ENCODE measurements at regions not wholly inside any gene's neighbourhood (a gene's known extent, or its start where the extent isn't known, plus 50 kb on each side); places are given as distances from the start of the nearest gene placed in this dataset.

DNA sequence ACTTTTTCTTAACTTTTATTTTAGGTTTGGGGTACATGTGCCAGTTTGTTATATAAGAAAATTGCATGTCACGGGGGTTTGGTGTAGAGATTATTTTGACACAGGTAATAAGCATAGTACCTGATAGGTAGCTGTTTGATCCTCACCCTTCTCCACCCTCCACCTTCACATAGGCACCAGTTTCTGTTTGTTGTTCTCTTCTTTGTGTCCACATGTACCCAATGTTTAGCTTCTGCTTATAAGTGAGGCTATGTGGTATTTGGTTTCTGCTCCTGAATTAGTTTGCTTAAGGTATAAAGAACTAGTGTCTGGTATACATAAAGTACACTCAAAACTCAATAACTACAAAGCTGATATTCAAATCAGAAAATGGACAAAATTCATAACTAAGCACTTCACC is 654.6 kb upstream of the LINC00305 start:
- FAIRE-seq (no peak), DNase-seq (ENCODE audit: low read depth in 1 of 2, low spot score in 1 of 2) (no peak), ATAC-seq (no peak)
- WGBS (ENCODE audit: missing lambda C conversion rate) = 23% methylated on average over 1 of the region's 1 CpG
- CTCF ChIA-PET = no interaction called here
- Histone ChIP-seq H3K4me1 (no peaks in the 10 kb centered on the region), H3K4me2 (no peak overlapping the region), H3K27ac (no peak overlapping the region), H3K4me3 (no peak overlapping the region), H3K9me3 (no peaks in the 10 kb centered on the region)
- POLR2A ChIA-PET = no interaction called here
- no peak for TF ChIP-seq USF2 (IDR thresholded peaks at IDR 0.05)

GRCh38 chr18:64800151-64800550 is 651.3 kb upstream of the LINC00305 start:
- ChIA-PET POLR2A (no interaction called here), CTCF (no interaction called here)
- no peaks in the 10 kb centered on the region for H3K4me1 ChIP-seq
- H3K4me3 ChIP-seq = no peak overlapping the region
- no peaks in the 10 kb centered on the region for H3K9me3 ChIP-seq
- H3K4me2 ChIP-seq = no peak overlapping the region
- TF ChIP-seq, protein P1, sequence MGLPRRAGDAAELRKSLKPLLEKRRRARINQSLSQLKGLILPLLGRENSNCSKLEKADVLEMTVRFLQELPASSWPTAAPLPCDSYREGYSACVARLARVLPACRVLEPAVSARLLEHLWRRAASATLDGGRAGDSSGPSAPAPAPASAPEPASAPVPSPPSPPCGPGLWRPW (IDR thresholded peaks at IDR 0.05) = no peak
- TF ChIP-seq ZSCAN20 (CRISPR knock-in tag; IDR thresholded peaks at IDR 0.05) (no peak), FOSL2 (IDR thresholded peaks at IDR 0.05) (no peak), FOSL2 (CRISPR knock-in tag; IDR thresholded peaks at IDR 0.05) (no peak), POLR2A (IDR thresholded peaks at IDR 0.05; ENCODE audit: low read length) (no peak), RFX5 (IDR thresholded peaks at IDR 0.05) (no peak), HDAC2 (IDR thresholded peaks at IDR 0.05) (no peak), CEBPB (IDR thresholded peaks at IDR 0.05) (no peak), BCL3 (IDR thresholded peaks at IDR 0.05) (no peak)
- TF ChIP-seq, protein P2, sequence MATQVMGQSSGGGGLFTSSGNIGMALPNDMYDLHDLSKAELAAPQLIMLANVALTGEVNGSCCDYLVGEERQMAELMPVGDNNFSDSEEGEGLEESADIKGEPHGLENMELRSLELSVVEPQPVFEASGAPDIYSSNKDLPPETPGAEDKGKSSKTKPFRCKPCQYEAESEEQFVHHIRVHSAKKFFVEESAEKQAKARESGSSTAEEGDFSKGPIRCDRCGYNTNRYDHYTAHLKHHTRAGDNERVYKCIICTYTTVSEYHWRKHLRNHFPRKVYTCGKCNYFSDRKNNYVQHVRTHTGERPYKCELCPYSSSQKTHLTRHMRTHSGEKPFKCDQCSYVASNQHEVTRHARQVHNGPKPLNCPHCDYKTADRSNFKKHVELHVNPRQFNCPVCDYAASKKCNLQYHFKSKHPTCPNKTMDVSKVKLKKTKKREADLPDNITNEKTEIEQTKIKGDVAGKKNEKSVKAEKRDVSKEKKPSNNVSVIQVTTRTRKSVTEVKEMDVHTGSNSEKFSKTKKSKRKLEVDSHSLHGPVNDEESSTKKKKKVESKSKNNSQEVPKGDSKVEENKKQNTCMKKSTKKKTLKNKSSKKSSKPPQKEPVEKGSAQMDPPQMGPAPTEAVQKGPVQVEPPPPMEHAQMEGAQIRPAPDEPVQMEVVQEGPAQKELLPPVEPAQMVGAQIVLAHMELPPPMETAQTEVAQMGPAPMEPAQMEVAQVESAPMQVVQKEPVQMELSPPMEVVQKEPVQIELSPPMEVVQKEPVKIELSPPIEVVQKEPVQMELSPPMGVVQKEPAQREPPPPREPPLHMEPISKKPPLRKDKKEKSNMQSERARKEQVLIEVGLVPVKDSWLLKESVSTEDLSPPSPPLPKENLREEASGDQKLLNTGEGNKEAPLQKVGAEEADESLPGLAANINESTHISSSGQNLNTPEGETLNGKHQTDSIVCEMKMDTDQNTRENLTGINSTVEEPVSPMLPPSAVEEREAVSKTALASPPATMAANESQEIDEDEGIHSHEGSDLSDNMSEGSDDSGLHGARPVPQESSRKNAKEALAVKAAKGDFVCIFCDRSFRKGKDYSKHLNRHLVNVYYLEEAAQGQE (IDR thresholded peaks at IDR 0.05) = no peak
- DNase-seq (ENCODE audit: low read depth in 1 of 2, low spot score in 1 of 2) (no peak), ATAC-seq (no peak), FAIRE-seq (no peak)
- no peak overlapping the region for H3K27ac ChIP-seq

DNA sequence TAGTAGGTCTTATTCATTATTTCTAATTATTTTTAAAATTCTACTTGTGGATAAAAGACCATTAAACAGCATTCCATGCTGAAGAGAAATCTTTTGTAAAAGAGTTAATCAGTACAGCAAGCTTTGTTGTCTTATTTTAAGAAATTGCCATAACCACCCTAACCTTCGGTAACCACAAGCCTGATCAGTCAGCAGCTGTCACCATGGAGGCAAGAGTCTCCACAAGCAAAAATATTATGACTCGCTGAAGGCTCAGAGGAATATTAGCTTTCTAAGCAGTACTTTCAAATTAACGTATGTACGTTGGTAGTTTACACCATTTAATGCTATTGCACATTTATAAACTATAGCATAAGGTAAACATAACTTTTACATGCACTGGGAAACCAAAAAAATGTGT is 650.5 kb upstream of the LINC00305 start:
- ChIA-PET POLR2A (no interaction called here), CTCF (no interaction called here)
- 13% methylated on average over 4 of the region's 4 CpGs for WGBS (ENCODE audit: missing lambda C conversion rate)
- no peaks in the 10 kb centered on the region for H3K4me1 ChIP-seq
- FAIRE-seq = no peak
- H3K9me3 ChIP-seq = no peaks in the 10 kb centered on the region
- DNase-seq (ENCODE audit: low read depth in 1 of 2, low spot score in 1 of 2) = no peak
- no peak for ATAC-seq
- no peak for TF ChIP-seq POLR2A (IDR thresholded peaks at IDR 0.05; ENCODE audit: low read length)
- no peak for TF ChIP-seq RAD21 (conservative IDR thresholded peaks at IDR 0.05 in 1 of 2, IDR thresholded peaks at IDR 0.05 in 1 of 2)
- no peak for TF ChIP-seq KDM1A (IDR thresholded peaks at IDR 0.05; ENCODE audit: low read depth)
- no peak for TF ChIP-seq CEBPB (IDR thresholded peaks at IDR 0.05)
- TF ChIP-seq, protein P3, sequence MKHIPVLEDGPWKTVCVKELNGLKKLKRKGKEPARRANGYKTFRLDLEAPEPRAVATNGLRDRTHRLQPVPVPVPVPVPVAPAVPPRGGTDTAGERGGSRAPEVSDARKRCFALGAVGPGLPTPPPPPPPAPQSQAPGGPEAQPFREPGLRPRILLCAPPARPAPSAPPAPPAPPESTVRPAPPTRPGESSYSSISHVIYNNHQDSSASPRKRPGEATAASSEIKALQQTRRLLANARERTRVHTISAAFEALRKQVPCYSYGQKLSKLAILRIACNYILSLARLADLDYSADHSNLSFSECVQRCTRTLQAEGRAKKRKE (CRISPR knock-in tag; IDR thresholded peaks at IDR 0.05; ENCODE audit: low read depth) = no peak
- TF ChIP-seq TFCP2L1 (CRISPR knock-in tag; IDR thresholded peaks at IDR 0.05) = no peak
- TF ChIP-seq MAFK (IDR thresholded peaks at IDR 0.05; ENCODE audit: partially characterized antibody) = no peak
- no peak overlapping the region for H3K4me3 ChIP-seq
- H3K4me2 ChIP-seq = no peak overlapping the region
- no peak overlapping the region for H3K27ac ChIP-seq
